ENCODE measurements at regions not wholly inside any gene's neighbourhood (a gene's known extent, or its start where the extent isn't known, plus 50 kb on each side); places are given as distances from the start of the nearest gene placed in this dataset.

DNA sequence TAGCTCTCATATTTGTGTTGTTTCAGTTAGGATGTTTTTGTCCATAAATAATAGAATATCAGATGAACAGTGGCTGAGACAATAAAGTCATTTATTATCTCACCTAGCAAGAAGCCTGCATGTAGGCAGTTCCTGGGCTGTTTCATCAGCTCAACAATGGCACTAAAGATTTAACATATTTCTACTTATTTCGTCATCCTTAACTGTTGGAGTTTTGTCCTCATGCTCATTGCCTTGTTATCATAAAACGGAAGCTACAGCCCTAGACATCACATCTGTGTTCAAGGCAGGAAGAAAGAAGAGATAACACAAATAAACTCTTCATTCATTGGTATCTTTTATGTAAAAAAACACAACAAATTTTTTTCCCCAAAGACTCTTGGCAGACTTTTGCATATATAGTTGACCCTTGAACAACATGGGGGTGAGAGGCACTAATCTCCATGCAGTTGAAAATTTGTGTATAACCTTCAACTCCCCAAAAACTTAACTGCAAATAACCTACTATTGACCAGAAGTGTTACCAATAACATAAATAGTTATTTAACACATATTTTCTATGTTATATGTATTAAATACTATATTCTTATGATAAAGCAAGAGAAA, 277.2 kb upstream of the ADRA1B start:
- DNase-seq (ENCODE audit: low spot score) = no peak
- no peak for ATAC-seq

GRCh38 chr5:159639590-159639989, 276.7 kb upstream of the ADRA1B start:
- ATAC-seq (no peak), DNase-seq (ENCODE audit: low spot score) (no peak)

GRCh38 chr5:159640446-159640845, 275.8 kb upstream of the ADRA1B start:
- no peak for ATAC-seq

DNA sequence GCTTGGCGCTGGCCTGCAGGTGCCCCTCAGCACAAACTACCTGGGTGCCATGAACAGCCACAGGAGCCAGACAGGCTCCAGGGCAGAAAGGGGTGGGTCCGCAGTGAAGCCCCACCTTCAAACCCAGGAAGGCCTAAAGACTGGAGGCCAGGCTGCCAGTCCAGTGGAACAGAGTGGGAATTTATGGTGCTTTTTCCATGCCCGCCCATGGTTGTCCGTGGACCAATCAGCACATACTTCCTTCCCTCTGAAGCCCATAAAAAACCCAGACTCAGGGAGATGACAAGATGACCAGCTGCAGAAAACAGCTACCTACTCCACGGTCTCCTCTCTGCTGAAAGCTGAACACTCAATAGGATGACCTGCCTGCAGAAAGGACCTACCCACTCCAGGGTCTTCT, 275.4 kb upstream of the ADRA1B start:
- DNase-seq (ENCODE audit: low spot score) (no peak), ATAC-seq (no peak)

More at GRCh38 chr5:159640446-159640845, 275.8 kb upstream of the ADRA1B start:
- DNase-seq (ENCODE audit: low spot score) = no peak

DNA sequence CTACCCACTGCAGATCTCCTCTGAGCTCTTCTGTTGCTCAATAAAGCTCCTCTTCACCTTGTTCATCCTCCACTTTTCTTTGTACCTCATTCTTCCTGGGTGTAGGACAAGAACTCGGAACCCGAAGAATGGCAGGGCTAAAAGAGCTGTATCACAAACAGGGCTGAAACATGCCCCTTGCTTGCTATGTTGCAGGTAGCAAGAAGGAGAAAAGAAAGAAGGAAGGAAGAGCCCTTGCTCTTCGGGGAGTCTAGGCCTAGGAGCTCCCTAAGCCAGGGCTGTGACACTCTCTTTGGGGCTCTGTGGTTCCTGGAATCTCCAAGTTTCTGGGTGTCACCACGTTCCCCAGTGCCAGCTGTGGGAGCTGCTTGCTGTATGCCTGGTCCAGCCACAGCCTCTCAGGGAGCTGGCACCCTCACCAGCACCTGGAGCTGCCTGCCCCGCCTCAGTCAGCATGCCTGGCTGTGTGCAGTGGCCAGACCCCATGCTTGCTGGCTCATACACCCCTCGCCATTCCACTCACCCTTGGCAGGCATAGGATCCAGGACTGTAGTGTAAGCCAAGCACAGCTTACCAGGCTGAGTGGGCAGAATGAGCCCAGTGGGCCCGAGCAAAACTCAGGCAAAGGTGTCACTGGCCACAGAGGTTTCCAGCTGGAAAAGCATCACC, 274.8 kb upstream of the ADRA1B start:
- DNase-seq (ENCODE audit: low spot score) (no peak), ATAC-seq (no peak)

- no peak for DNase-seq (ENCODE audit: low spot score)
- ATAC-seq = no peak
These were observed 273.9 kb upstream of the ADRA1B start for GRCh38 chr5:159642379-159642778.

- DNase-seq (ENCODE audit: low spot score) (no peak), ATAC-seq (no peak)
These were observed 272.2 kb upstream of the ADRA1B start for GRCh38 chr5:159644053-159644452.

- DNase-seq (ENCODE audit: low spot score) (no peak), ATAC-seq (no peak)
These were observed 271.0 kb upstream of the ADRA1B start for GRCh38 chr5:159645179-159645846.

GRCh38 chr5:159650803-159651202, 265.5 kb upstream of the ADRA1B start:
- ATAC-seq = no peak
- no peak for DNase-seq (ENCODE audit: low spot score)

GRCh38 chr5:159655757-159656409, 260.4 kb upstream of the ADRA1B start:
- ATAC-seq = no peak
- no peak for DNase-seq (ENCODE audit: low spot score)

- ATAC-seq = no peak
- no peak for DNase-seq (ENCODE audit: low spot score)
These were observed 259.0 kb upstream of the ADRA1B start for GRCh38 chr5:159657298-159657697.

GRCh38 chr5:159657771-159658170, 258.5 kb upstream of the ADRA1B start:
- ATAC-seq = no peak
- DNase-seq (ENCODE audit: low spot score) = no peak

GRCh38 chr5:159658266-159658925, 257.9 kb upstream of the ADRA1B start:
- no peak for ATAC-seq

GRCh38 chr5:159660401-159660800, 255.9 kb upstream of the ADRA1B start:
- ATAC-seq (no peak), DNase-seq (ENCODE audit: low spot score) (no peak)

More at GRCh38 chr5:159658266-159658925, 257.9 kb upstream of the ADRA1B start:
- no peak for DNase-seq (ENCODE audit: low spot score)

- no peak for ATAC-seq
- no peak for DNase-seq (ENCODE audit: low spot score)
These were observed 252.3 kb upstream of the ADRA1B start for GRCh38 chr5:159663986-159664385.

DNA sequence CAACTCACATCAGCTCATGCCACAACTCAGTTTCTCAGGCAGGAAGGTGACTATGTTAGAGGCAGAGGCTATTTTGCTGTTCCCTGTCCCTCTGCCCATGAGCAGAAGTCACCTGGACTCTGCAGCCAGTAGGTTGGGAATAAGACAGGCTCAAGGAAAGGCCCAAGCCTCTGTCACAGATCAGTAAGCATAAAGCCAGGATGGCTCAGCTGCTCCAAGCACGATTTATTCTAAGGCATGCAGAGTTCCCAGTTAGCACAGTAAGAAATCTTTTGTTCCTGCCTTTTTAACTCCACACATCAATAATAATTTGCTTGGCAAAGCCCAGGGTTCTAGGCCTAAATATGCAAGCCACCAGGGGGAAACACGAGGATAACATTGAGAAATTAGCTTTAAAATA, 249.0 kb upstream of the ADRA1B start:
- ATAC-seq (no peak), DNase-seq (ENCODE audit: low spot score) (no peak)

GRCh38 chr5:159668556-159668955, 247.7 kb upstream of the ADRA1B start:
- ATAC-seq (no peak), DNase-seq (ENCODE audit: low spot score) (no peak)

- ATAC-seq (no peak), DNase-seq (ENCODE audit: low spot score) (no peak)
These were observed 246.7 kb upstream of the ADRA1B start for GRCh38 chr5:159669559-159669958.

- no peak for ATAC-seq
- no peak for DNase-seq (ENCODE audit: low spot score)
These were observed 244.4 kb upstream of the ADRA1B start for GRCh38 chr5:159671886-159672285.

DNA sequence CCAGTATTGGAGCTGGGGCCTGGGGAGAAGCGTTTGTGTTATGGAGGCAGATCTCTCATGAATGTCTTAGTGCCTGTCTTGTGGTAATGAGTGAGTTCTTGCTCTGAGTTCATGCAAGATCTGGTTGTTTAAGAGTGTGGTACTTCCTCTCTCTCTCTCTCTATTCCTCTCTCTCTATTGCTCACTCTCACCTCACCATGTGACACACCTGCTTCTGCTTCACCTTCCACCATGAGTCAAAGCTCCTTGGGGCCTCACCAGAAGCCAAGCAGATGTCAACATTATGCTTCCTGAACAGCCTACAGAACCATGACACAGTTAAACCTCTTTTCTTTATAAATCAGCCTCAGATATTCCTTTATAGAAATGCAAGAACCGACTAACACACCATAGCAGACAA, 242.7 kb upstream of the ADRA1B start:
- ATAC-seq = no peak
- no peak for DNase-seq (ENCODE audit: low spot score)

DNA sequence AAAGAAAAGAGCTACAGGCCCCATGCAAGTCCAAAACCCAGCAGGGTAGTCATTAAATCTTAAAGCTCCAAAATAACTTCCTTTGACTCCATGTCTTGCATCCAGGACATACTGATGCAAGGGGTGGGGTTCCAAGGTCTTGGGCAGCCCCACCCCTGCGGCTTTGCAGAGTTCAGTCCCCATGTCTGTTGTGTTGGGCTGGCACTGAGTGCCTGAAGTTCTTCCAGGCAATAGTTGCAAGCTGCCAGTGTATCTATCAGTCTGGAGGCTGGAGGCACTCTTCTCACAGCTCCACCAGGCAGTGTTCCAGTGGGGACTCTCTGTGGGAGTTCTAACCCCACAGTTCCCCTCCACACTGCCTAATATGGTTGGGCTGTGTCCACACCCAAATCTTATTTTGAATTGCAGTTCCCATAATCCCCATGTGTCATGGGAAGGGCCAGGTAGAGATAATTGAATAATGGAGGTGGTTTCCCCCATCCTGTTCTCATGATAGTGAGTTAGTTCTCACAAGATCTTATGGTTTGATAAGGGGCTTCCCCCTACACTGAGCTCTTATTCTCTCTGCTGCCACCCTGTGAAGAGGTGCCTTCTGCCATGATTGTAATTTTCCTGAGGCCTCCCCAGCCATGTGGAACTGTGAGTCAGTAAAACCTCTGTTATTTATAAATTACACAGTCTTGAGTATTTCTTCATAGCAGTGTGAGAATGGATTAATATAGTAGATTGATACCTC, 237.5 kb upstream of the ADRA1B start:
- ATAC-seq (no peak), DNase-seq (ENCODE audit: low spot score) (no peak)
